ENCODE measurements at regions not wholly inside any gene's neighbourhood (a gene's known extent, or its start where the extent isn't known, plus 50 kb on each side); places are given as distances from the start of the nearest gene placed in this dataset.

DNA sequence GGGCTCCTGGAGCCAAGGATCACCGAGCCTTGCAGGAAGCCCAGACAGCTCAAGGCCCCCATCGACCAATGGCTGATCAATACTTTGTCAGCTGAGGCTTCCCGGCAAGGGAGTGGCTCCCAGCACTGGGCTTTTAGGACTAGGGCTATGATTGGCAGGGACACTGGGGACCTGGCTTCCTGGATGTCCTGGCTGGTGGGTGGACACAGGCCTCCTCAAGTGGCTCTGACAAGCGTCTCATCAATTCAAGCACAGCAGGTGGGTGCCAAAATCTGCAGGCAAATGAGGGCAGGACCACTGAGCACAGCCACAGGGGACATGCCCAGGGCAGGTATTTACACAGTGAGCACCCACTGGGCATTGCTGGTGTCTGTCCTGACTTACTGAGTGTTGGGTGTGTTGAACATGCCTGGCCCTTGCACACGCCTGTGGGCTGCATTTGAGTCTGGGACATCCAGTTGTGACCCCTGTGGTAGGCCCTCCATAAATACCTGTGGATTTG, 420.1 kb upstream of the SULF2 start:
- ATAC-seq (ENCODE audit: low FRiP score) (no peak), DNase-seq (no peak)
- no peaks in the 10 kb centered on the region for H3K27me3 ChIP-seq (ENCODE audit: control insufficient read depth in 1 of 2, insufficient read depth in 2 of 2, low read length in 1 of 2)
- H3K4me1 ChIP-seq (ENCODE audit: control insufficient read depth in 1 of 2, insufficient read depth in 2 of 2, low read length in 2 of 2) = no peaks in the 10 kb centered on the region
- WGBS, 2 donors = 85 to 90% methylated on average over 5 of the region's 5 CpGs
- no peaks in the 10 kb centered on the region for H3K36me3 ChIP-seq (ENCODE audit: control insufficient read depth in 1 of 2, insufficient read depth in 2 of 2, low read length in 1 of 2)
- intact Hi-C loops (cut with DNase I) = no loop called here
- H3K9me3 ChIP-seq (ENCODE audit: control insufficient read depth, low read length) = no peaks in the 10 kb centered on the region
- no peak overlapping the region for H3K27ac ChIP-seq (ENCODE audit: low read depth in 1 of 2, low read length in 2 of 2)
- no peak overlapping the region for H3K4me3 ChIP-seq (ENCODE audit: low read length in 2 of 2)

DNA sequence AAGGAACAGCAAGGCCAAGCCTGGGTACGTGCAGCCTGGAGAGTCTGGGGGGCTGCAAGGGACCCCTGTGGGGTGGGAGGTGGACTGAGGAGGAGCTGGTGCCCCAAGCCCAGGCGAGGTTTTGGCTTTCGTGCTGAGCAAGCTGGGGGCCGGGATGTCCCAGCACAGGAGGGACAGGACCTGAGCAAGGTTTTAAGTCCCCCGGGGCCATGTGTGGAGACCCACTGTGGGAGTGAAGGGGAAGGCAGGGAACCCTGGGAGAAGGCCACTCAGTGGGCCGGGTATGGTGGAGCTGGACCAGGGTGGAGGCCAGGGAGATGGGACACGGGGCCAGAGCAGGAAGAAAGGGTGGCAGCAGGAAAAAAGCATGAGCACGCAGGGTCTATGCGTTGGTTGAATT, 419.2 kb upstream of the SULF2 start:
- 94 to 96% methylated on average over 9 of the region's 9 CpGs for WGBS, 2 donors

DNA sequence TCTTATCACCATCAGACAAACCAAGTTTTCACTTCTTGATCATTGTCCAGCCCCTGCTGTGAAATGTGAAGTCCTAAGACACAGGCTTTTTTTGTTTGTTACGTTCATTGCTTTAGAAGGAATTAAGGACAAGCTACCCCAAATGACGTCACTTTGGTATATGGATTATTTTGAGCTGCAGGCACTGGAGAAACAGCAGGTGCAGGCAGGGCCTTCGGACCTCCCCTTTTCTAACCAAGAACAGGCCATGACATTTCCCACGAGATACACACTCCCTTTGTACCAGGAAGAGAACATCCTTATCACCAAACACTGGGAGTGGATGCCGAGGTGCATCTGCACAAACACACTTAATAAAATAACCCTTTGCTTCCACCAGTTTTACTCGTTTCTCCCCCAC, 418.0 kb upstream of the SULF2 start:
- WGBS, 2 donors = 83 to 84% methylated on average over 6 of the region's 6 CpGs
- no peak overlapping the region for H3K27ac ChIP-seq (ENCODE audit: low read depth in 1 of 2, low read length in 2 of 2)
- H3K36me3 ChIP-seq (ENCODE audit: control insufficient read depth in 1 of 2, insufficient read depth in 2 of 2, low read length in 1 of 2) = no peaks in the 10 kb centered on the region
- intact Hi-C loops (cut with DNase I) = no loop called here
- H3K9me3 ChIP-seq (ENCODE audit: control insufficient read depth, low read length) = no peaks in the 10 kb centered on the region
- no peaks in the 10 kb centered on the region for H3K4me1 ChIP-seq (ENCODE audit: control insufficient read depth in 1 of 2, insufficient read depth in 2 of 2, low read length in 2 of 2)
- ATAC-seq (ENCODE audit: low FRiP score) (no peak), DNase-seq (no peak)
- H3K4me3 ChIP-seq (ENCODE audit: low read length in 2 of 2) = no peak overlapping the region
- no peaks in the 10 kb centered on the region for H3K27me3 ChIP-seq (ENCODE audit: control insufficient read depth in 1 of 2, insufficient read depth in 2 of 2, low read length in 1 of 2)

More for the DNA sequence above, 419.2 kb upstream of the SULF2 start:
- ATAC-seq (ENCODE audit: low FRiP score) = no peak
- Histone ChIP-seq H3K4me3 (ENCODE audit: low read length in 2 of 2) (no peak overlapping the region), H3K9me3 (ENCODE audit: control insufficient read depth, low read length) (no peaks in the 10 kb centered on the region), H3K4me1 (ENCODE audit: control insufficient read depth in 1 of 2, insufficient read depth in 2 of 2, low read length in 2 of 2) (no peaks in the 10 kb centered on the region), H3K27me3 (ENCODE audit: control insufficient read depth in 1 of 2, insufficient read depth in 2 of 2, low read length in 1 of 2) (no peaks in the 10 kb centered on the region), H3K27ac (ENCODE audit: low read depth in 1 of 2, low read length in 2 of 2) (no peak overlapping the region), H3K36me3 (ENCODE audit: control insufficient read depth in 1 of 2, insufficient read depth in 2 of 2, low read length in 1 of 2) (no peaks in the 10 kb centered on the region)
- DNase-seq = no peak
- intact Hi-C loops (cut with DNase I) = no loop called here

DNA sequence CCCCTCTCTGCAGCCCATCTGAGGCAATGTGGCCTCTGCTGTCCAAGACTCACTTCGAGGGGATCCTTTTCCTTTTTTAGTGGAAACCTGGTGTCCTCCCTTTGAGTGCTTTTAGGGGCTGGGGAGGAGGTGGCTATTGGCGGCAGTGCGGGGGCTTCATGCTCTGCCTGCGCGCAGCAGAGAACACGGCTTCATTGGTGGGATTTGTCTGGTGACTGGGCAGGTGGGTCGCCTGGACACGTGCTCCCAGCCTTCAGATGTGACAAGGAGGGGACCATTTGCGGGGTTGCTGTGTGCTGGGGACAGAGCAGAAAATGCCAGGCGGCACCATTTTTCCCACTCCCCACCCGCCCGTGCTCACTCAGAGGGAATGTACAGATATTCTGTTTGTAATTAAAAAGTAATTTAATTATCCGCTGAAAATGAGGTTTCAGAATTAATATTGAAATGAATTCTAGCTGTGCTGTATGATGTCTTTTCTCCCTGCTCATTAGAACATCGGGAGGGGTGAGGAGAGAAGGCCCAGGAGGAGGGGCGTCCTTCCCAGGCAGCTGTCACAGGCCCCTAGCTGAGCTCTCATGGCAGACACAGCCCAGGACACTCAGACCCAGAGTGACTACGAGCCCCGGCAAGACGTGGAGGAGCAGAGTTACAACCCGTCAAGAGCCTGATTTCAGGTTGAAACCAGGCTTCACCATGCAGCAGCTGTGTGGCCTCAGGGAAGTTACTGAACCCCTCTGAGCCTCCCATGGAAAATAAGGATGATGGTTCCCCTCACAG, 417.2 kb upstream of the SULF2 start:
- intact Hi-C loops (cut with DNase I) = no loop called here
- Histone ChIP-seq H3K9me3 (ENCODE audit: control insufficient read depth, low read length) (no peaks in the 10 kb centered on the region), H3K27ac (ENCODE audit: low read depth in 1 of 2, low read length in 2 of 2) (no peak overlapping the region), H3K4me3 (ENCODE audit: low read length in 2 of 2) (no peak overlapping the region), H3K4me1 (ENCODE audit: control insufficient read depth in 1 of 2, insufficient read depth in 2 of 2, low read length in 2 of 2) (no peaks in the 10 kb centered on the region), H3K27me3 (ENCODE audit: control insufficient read depth in 1 of 2, insufficient read depth in 2 of 2, low read length in 1 of 2) (no peaks in the 10 kb centered on the region), H3K36me3 (ENCODE audit: control insufficient read depth in 1 of 2, insufficient read depth in 2 of 2, low read length in 1 of 2) (no peaks in the 10 kb centered on the region)
- 88 to 94% methylated on average over 19 of the region's 19 CpGs for WGBS, 2 donors
- DNase-seq (peak in 1 of 2 donors; percentile 28), ATAC-seq (ENCODE audit: low FRiP score) (no peak)

DNA sequence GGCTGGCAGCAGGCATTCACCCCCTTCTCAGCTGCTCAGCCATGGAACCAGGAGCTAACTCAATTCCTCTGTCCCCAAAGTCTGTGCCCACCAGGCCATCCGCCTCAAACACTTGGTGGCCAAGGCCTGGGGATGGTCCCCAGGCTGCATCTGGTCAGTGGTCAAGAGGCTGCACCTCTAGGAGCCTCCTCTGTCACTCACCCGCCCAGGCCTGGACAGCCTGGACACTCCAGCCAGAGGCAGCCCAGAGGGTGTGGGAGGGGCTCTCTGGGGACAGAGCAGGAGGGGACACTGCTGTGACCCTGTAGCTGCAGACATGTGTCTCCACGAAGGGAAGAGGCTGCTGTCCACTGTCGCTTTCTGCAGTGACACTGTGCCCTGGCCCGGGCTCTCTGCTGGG, 416.6 kb upstream of the SULF2 start:
- Histone ChIP-seq H3K4me1 (ENCODE audit: control insufficient read depth in 1 of 2, insufficient read depth in 2 of 2, low read length in 2 of 2) (no peaks in the 10 kb centered on the region), H3K4me3 (ENCODE audit: low read length in 2 of 2) (no peak overlapping the region), H3K9me3 (ENCODE audit: control insufficient read depth, low read length) (no peaks in the 10 kb centered on the region), H3K36me3 (ENCODE audit: control insufficient read depth in 1 of 2, insufficient read depth in 2 of 2, low read length in 1 of 2) (no peaks in the 10 kb centered on the region), H3K27me3 (ENCODE audit: control insufficient read depth in 1 of 2, insufficient read depth in 2 of 2, low read length in 1 of 2) (no peaks in the 10 kb centered on the region), H3K27ac (ENCODE audit: low read depth in 1 of 2, low read length in 2 of 2) (no peak overlapping the region)
- DNase-seq = peak in 1 of 2 donors; percentile 24
- intact Hi-C loops (cut with DNase I) = no loop called here
- WGBS, 2 donors = 83 to 86% methylated on average over 5 of the region's 5 CpGs
- no peak for ATAC-seq (ENCODE audit: low FRiP score)

DNA sequence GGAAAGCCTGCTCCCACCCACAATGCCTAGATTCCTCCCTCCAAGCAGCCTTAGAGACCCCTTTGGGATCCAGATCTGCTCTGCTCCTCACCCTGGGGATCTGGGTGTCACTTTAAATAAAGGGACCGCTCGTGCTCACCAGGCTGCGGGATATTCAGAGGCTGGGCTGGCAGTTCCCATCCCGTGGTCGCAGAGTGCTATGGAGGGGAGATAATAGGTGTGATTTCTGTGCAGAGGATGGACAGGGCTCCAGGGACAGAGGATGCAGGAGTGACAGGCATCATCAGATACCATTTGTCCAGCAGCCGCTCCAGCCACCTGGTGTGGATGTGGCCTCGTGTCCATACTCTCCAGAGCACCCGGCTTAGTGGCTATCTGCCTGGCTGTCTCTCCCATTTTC, 415.9 kb upstream of the SULF2 start:
- 81 to 86% methylated on average over 8 of the region's 8 CpGs for WGBS, 2 donors
- no peak overlapping the region for H3K27ac ChIP-seq (ENCODE audit: low read depth in 1 of 2, low read length in 2 of 2)

DNA sequence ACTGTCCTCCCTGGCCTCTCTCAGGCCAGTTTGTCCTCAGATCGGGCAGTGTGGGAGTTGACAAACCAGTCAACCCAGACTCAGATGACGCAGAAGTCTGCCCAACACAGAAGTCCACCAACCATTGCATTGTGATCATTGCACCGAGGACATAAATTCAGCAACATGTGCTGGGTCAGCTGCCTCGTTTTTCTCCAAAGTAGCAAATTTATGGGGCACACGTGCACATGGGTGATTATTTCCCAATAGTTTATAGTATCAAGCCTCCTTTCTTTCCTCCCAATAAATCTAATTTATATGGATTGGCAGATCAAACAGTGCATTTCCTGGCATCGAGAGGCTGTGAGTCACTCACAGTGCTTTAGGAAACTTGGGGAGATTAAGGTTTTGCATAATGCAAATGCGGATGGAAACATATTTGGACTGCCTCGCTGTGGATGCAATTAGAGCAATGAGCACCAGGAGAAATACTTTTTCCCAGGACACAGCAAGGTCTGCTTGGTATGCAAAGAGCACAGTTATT, 413.7 kb upstream of the SULF2 start:
- intact Hi-C loops (cut with DNase I) = no loop called here
- Histone ChIP-seq H3K27ac (ENCODE audit: low read depth in 1 of 2, low read length in 2 of 2) (no peak overlapping the region), H3K9me3 (ENCODE audit: control insufficient read depth, low read length) (no peaks in the 10 kb centered on the region), H3K27me3 (ENCODE audit: control insufficient read depth in 1 of 2, insufficient read depth in 2 of 2, low read length in 1 of 2) (no peaks in the 10 kb centered on the region), H3K4me1 (ENCODE audit: control insufficient read depth in 1 of 2, insufficient read depth in 2 of 2, low read length in 2 of 2) (no peaks in the 10 kb centered on the region), H3K4me3 (ENCODE audit: low read length in 2 of 2) (no peak overlapping the region), H3K36me3 (ENCODE audit: control insufficient read depth in 1 of 2, insufficient read depth in 2 of 2, low read length in 1 of 2) (no peaks in the 10 kb centered on the region)
- 86 to 87% methylated on average over 8 of the region's 8 CpGs for WGBS, 2 donors
- peak in 1 of 2 donors; percentile 13 for DNase-seq
- ATAC-seq (ENCODE audit: low FRiP score) = no peak

More for the DNA sequence above, 415.9 kb upstream of the SULF2 start:
- H3K4me3 ChIP-seq (ENCODE audit: low read length in 2 of 2) = no peak overlapping the region
- no peaks in the 10 kb centered on the region for H3K27me3 ChIP-seq (ENCODE audit: control insufficient read depth in 1 of 2, insufficient read depth in 2 of 2, low read length in 1 of 2)
- no peak for ATAC-seq (ENCODE audit: low FRiP score)
- intact Hi-C loops (cut with DNase I) = no loop called here
- H3K36me3 ChIP-seq (ENCODE audit: control insufficient read depth in 1 of 2, insufficient read depth in 2 of 2, low read length in 1 of 2) = no peaks in the 10 kb centered on the region
- H3K4me1 ChIP-seq (ENCODE audit: control insufficient read depth in 1 of 2, insufficient read depth in 2 of 2, low read length in 2 of 2) = no peaks in the 10 kb centered on the region
- no peaks in the 10 kb centered on the region for H3K9me3 ChIP-seq (ENCODE audit: control insufficient read depth, low read length)
- DNase-seq = no peak

DNA sequence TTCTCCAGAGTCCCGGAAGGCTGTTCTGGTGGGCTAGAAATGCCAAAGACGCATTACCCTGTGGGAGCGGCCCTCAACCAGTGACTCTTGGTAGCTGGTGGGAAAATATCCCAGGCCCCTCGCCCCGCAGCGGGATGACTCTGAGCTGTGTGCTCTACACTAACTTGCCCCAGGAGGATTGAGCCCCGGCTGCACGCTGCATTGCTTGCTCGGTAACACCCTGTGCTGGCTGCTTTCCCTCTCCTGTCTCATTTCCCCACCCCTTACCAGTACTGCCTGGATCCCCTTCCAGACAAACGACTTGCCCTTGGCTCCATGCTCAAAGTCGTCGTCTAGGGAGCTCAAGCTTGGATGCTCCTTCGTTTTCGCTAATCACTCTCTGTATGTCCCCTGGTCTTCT, 411.8 kb upstream of the SULF2 start:
- Histone ChIP-seq H3K9me3 (ENCODE audit: control insufficient read depth, low read length) (no peaks in the 10 kb centered on the region), H3K4me1 (ENCODE audit: control insufficient read depth in 1 of 2, insufficient read depth in 2 of 2, low read length in 2 of 2) (no peaks in the 10 kb centered on the region), H3K27me3 (ENCODE audit: control insufficient read depth in 1 of 2, insufficient read depth in 2 of 2, low read length in 1 of 2) (no peaks in the 10 kb centered on the region), H3K36me3 (ENCODE audit: control insufficient read depth in 1 of 2, insufficient read depth in 2 of 2, low read length in 1 of 2) (no peaks in the 10 kb centered on the region), H3K4me3 (ENCODE audit: low read length in 2 of 2) (no peak overlapping the region), H3K27ac (ENCODE audit: low read depth in 1 of 2, low read length in 2 of 2) (no peak overlapping the region)
- DNase-seq (no peak), ATAC-seq (ENCODE audit: low FRiP score) (no peak)
- intact Hi-C loops (cut with DNase I) = no loop called here
- 41 to 53% methylated on average over 14 of the region's 14 CpGs for WGBS, 2 donors

DNA sequence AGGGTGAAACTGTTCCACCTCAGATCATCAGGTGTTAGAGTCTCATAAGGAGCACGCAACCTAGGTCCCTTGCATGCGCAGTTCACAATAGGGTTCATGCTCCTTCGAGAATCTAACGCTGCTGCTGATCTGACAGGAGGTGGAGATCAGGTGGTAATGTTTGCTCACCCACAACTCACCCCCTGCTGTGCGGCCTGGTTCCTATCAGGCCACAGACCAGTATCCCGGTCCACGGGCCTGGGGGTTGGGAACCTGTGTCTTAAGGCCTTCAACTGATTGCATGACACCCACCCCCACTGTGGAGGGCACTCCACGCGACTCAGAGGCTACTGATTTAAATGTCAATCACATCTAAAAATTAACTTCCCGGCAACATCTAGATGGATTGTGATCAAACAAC, 411.2 kb upstream of the SULF2 start:
- Histone ChIP-seq H3K9me3 (ENCODE audit: control insufficient read depth, low read length) (no peaks in the 10 kb centered on the region), H3K4me3 (ENCODE audit: low read length in 2 of 2) (no peak overlapping the region), H3K27ac (ENCODE audit: low read depth in 1 of 2, low read length in 2 of 2) (no peak overlapping the region), H3K36me3 (ENCODE audit: control insufficient read depth in 1 of 2, insufficient read depth in 2 of 2, low read length in 1 of 2) (no peaks in the 10 kb centered on the region), H3K27me3 (ENCODE audit: control insufficient read depth in 1 of 2, insufficient read depth in 2 of 2, low read length in 1 of 2) (no peaks in the 10 kb centered on the region), H3K4me1 (ENCODE audit: control insufficient read depth in 1 of 2, insufficient read depth in 2 of 2, low read length in 2 of 2) (no peaks in the 10 kb centered on the region)
- intact Hi-C loops (cut with DNase I) = no loop called here
- no peak for ATAC-seq (ENCODE audit: low FRiP score)
- no peak for DNase-seq
- WGBS, 2 donors = 86 to 88% methylated on average over 10 of the region's 10 CpGs

Measured in aorta (tissue), 5 donors.